ENCODE measurements at regions not wholly inside any gene's neighbourhood (a gene's known extent, or its start where the extent isn't known, plus 50 kb on each side); places are given as distances from the start of the nearest gene placed in this dataset.

DNA sequence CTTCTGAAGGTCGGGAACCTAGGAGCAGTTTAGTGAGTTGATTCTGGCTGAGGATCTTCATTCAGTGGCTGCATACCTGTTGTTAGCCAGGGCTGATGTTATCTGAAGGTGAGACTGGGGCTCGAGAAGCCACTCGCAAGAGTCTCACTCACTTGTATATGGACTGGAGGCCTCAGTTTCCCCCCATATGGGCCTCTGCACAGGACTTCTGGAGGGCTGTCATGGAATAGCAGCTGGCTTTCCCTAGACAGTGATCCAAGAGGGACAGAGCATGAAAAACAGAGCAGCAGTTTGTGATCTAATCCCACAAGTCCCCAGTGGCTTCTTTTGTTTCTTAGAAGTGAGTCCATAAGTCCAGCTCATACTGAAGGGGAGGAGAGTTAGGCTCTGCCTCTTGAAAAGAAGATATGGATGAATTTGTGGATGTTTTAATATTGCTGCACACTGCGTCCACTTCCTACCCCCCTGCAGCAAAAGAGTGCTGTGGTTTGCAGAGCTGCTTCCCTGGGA, 623.4 kb downstream of the CDH26 start:
- no peak for DNase-seq (ENCODE audit: low spot score)

DNA sequence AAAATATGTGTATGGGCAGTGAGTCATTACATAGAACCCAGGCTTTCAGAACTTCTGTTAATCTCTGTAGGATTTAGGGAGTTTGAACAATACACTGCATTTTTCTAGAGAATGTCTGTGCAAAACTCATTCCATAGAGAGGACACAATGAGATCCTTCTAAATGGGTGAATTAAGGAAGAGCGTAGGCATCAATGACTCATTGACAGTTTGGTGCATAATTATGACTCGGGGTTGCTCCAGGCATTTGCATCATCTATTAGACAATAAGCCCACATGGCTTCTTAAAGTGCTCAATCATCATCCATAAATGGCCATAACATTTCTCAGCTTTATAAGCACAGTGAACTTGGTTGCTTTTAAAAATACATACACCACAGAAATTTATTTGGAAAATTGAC, 625.5 kb downstream of the CDH26 start:
- no peak for DNase-seq (ENCODE audit: low spot score)

DNA sequence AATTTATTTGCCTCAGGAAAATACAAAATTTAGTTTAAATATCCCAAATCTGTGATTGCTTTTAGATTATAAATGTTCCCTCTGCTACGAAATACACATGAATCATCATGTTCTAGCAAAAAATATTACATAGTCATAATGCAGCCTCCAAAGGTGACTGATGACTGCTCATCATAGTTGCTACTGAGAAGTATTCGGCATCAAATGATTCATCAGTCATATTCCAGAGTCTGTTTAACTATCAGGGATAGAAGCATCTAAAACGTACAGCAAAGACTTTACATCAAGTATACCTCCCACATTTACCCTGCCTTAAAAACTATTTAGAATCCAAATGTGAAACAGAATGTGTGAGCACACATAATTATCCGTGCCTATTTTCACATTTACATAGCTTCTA, 626.0 kb downstream of the CDH26 start:
- no peak for DNase-seq (ENCODE audit: low spot score)

DNA sequence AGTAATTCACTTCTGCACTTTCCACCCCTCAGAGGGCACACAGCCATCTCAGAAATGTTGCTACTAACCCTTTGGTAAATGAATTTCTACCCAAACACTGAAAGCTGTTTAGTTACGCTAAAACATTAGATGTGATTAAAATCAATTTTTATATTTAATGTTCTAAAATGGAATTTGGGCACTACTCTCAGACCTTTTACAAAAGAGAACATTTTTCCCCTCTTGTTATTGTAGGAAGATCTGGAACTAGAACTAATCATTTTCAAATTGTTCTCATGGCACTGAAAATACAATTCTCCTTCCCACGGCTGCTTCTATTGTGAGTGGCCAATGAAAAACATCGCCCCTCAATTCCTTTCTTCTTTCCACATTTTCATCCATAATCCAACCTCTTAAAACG, 627.4 kb downstream of the CDH26 start:
- DNase-seq (ENCODE audit: low spot score) = no peak

DNA sequence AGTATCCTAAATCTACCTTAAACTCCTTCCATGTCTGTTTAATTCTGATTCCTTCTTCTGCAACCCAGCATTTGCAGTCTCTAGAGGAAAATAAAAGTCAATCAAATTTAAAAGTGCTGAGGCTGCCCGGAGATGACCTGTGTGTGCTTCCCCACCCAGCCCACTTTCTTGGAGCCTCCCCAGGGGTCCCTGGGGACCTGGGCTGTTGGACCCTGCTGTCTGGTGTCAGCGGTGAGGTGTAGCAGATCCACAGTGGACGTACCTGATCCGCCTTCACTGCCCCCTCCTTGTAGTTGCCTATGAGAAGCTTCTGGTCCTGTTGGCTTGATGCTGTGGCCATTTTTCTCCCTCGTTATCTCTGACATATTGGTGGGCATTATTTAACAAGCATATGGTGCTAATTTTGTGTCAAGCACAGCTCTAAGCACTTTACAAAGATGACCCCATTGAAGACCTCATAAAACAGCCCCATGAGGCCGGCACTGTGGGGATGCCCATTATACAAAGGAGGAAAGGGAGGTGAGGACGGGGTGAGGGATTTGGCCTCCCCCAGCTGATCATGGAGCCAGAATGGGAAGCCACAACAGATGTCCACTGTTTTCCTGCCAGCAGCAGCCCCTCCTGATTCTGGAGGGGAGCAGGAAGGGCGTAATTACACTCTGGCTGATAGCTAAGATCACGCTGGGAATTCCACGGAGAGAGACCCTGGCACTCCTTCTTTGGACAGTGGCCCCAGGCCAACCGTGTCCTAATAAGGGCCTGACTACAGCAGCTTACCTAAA, 628.2 kb downstream of the CDH26 start:
- no peak for DNase-seq (ENCODE audit: low spot score)

DNA sequence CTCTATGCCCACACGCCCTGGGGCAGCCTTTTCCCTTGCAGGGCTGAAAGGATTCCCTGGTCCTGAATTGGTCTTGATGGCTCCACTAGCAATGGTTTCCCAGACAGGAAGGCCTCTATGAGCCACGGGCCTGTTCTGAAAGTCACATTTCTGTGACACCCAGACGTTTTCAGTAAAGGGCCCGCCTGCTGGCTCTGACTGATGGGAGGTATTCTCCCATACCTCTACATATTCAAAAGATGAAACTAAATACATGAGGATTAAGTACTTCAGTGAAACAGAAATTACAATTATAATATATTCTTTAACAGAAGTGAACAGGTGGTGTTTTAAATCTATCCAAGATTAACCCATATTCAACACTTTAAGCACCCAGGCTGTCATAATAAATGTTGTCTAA, 629.8 kb downstream of the CDH26 start:
- no peak for DNase-seq (ENCODE audit: low spot score)

DNA sequence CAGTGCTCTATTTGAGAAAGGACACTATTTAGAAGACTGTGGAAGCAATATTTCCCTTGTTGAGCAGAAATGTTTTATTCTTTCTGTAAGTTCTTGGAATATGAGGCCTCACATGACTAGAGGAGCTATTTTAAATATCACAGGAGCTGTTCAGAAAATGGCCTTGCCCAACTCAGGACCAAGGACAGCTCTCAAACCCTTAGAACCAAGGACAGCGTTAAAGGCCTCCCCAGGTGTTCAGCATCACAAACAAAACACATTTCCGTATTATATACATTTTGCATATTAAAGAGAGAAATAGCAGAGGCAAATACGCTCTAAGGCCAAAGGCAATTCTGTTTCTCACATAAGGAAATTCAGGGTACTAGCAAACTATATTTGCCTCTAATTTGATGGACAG, 631.4 kb downstream of the CDH26 start:
- DNase-seq (ENCODE audit: low spot score) = no peak

DNA sequence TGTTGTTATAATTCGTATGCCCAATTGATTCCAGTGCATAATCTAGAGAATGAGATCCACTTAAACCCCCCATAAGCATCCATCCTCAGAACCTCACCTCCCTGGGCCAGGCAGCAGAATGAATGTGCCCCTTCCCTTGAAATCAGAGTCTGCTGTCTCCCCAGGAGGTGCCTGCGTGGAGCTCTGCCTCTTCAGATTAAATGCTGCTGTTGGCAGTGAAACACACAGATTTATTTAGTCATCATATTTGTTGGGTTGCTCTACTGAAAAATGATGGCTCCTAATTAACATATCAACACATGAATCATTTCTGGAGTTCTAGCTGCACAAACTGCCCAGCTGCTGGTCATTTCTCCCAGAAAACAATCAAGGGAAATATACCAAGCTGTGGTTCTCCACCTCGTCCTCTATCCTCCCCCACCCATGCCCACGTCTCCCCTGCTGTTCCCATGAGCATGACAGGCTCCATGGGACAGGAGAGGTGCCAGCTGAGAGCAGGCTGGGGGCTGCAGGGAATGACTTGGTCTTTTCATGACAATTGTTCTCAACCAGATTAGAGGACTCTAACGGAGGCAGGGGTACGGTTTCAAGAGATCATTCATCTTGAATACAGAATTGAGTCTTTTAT, 633.1 kb downstream of the CDH26 start:
- DNase-seq (ENCODE audit: low spot score) = no peak

DNA sequence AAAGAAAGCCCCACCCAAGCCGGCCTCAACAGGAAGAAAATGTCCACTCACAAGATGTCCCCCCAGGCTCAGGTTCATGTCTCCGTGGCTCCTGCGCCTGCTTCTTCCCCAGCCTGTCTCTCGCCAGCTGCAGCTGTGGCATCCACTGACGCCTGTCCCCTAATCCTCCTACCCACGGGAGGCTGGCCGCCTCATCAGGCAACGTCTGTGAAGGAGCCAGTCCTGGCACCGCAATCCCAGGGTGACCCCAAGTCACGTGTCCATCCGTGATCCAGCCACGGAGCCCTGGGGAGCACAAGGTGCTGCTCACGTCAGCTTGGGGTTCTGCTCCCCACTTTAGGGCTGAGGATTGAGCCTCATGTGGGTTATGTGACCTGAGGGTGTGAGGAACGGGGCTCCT, 640.3 kb downstream of the CDH26 start:
- DNase-seq (ENCODE audit: low spot score) = no peak

DNA sequence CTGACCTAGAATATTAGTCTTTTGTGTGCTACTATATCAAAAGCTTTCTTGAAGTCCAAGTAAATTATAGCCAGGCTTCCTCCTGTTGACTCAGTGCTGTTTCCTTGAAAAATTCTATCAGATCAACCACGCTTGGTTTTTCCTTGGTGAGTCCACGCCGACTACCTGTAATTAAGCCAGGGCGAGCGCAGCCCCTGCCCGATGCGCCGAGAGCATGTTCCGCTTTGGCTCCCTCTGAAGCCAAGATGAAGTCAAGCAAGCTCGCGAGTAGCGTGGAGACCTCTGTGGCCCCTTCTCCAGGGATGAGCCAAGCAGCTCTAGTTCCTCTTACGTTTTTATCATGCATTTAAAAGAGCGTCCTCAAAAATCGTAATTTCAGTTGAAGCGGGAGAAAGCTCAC, 641.2 kb downstream of the CDH26 start:
- DNase-seq (ENCODE audit: low spot score) = no peak

DNA sequence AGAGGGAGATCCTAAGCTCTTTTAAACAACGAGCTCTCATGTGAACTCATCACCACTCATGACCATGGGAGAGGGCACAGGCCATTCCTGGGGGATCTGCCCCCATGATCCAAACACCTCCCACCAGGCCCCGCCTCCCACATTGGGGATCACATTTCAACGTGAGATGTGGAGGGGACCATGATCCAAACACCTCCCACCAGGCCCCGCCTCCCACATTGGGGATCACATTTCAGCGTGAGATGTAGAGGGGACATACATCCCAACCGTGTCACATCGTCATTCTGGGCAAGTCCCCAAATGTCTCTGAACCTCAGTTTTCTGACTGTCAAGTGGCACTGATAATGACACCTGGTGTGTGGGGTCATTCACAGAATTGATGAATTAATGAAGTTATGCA, 641.8 kb downstream of the CDH26 start:
- no peak for DNase-seq (ENCODE audit: low spot score)

DNA sequence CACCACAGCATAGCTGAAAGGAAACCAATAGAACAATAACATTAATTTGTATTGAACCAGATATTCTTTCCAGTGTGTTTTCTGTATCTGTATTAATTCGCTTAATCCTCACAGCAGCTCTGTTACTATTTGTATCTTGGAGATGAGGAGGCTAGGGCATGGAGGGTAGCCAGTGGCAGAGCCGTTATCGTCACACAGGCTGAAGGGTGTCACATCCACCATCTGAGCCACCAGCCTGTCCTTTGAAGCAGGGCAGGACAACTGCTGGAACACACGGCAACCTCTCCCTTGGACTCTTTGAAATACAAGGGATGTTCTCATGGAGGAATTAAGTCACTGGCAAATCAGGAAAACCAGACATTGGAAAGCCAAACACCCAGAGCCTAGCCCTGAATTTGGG, 628.0 kb upstream of the CDH4 start:
- no peak for DNase-seq (ENCODE audit: low spot score)

DNA sequence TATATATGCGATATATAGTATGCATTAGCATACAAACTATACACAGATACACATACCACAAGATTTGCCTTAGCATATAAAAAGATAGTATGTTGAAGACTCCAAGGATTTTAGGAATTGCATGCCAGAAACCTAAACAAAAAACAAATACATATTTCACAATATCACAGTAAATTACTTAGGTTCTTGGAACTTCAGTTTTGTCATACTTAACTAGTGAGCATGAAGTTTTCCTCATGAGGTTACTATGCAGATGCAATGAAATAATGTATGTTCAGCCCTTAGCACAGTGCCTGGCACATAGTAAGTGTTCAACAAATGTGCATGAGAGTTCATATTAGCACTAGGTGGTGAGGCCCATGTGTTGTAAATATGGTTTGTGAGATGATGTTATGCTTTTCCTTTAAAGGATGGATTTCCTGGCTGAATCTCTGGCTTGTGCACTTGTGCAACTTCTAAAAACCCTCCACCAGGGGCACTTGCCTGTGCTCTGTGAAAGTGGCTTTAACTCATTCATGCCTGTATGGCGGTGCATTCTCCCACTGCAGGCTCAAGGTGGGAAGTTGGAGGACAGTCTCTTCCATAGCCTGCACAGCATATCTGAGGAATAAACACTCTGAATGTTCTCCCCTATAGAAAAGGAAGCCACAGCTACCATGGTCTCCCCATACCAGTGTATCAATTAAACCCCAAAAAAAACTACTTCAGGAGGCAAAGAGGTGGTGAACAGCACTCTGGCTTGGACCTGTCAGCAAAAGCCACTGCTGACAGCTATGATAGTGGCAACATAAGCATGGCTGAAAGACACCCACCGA, 624.1 kb upstream of the CDH4 start:
- no peak for DNase-seq (ENCODE audit: low spot score)

DNA sequence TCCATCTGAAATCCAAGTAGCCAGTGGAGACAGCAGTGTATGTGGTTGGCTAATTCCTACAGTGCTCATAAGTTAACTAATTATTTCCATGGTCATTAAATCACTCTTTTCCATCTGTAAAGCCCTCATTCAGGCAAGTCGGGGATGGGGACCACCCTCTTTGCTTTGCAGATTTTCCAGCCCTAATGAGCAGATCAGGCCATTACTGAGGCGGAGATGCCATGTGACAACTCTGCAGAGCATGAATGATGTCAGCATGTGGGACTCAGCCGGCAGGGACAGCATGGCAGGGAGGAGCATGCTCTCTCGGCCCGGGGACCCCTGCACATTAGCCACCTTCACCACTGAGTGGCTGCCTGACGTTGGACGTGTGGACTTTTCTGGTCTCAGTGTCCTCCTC, 623.3 kb upstream of the CDH4 start:
- DNase-seq (ENCODE audit: low spot score) = no peak

DNA sequence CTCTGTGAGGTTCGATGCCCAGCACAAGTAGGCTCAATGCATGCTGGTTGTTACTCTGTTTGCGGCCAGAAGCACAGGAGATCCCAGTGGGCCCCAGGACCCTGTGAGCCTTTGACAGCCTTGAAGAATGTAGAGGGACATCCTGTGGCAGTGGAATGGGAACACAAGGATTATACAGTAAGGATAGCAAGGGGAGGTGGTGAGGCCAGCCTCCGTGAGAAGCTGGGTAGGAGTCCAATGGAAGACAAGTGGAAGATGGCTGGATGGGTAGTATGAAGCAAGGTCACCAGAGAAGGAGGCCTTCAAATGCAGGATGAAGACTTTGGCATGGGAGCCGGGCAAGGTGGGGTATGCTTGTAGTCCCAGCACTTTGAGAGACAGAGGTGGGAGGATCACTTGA, 622.9 kb upstream of the CDH4 start:
- no peak for DNase-seq (ENCODE audit: low spot score)

DNA sequence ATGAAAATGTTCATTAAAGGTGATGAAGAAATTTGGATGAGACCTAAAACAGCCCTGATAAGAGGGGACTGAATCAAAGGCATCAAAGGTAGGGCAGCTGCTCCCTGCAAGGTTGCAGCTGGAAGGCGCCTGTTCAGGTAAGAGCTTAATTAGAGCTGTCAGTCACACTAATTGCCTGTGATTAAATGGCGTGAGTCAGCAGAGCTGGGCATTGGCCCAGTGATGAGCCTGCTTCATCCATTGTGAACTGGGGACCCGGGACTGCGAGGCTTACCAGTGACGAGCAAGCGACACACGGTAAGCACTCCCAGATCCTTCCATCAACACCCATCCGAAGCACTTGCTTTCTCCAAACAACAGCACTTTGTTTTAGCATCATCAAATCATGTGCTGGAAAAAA, 621.5 kb upstream of the CDH4 start:
- no peak for DNase-seq (ENCODE audit: low spot score)

DNA sequence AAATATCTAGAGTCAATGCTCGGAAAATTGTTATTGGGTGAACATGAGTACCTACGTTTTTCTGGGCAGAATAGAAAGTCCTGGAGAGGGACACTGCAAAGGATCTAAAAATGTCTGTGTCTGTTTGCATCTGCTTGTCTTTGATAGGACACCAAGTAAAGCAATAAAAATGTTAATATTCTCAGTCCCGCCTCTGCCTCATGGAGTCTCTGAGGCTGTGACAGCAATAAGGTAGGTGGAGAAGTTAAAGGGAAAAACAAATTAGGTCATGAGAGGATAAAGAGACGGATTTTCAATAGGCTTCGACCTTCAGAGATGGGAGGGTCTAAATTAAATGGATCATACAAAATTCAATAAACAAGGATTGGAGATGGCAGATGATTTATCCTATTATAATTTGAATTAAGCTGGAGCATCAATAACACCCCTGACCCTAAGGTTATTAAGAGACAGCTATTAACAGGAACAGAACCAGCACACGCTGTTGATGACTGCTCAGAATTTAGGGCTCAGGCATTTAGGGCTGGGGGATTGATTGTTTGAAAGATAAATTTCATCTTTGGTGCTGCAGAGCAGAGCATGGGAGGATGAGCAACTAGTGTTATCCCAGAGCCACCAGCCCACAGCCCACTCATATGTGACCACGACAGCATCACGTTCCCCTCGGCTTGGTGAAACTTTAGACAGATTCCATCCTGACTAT, 620.3 kb upstream of the CDH4 start:
- no peak for DNase-seq (ENCODE audit: low spot score)

DNA sequence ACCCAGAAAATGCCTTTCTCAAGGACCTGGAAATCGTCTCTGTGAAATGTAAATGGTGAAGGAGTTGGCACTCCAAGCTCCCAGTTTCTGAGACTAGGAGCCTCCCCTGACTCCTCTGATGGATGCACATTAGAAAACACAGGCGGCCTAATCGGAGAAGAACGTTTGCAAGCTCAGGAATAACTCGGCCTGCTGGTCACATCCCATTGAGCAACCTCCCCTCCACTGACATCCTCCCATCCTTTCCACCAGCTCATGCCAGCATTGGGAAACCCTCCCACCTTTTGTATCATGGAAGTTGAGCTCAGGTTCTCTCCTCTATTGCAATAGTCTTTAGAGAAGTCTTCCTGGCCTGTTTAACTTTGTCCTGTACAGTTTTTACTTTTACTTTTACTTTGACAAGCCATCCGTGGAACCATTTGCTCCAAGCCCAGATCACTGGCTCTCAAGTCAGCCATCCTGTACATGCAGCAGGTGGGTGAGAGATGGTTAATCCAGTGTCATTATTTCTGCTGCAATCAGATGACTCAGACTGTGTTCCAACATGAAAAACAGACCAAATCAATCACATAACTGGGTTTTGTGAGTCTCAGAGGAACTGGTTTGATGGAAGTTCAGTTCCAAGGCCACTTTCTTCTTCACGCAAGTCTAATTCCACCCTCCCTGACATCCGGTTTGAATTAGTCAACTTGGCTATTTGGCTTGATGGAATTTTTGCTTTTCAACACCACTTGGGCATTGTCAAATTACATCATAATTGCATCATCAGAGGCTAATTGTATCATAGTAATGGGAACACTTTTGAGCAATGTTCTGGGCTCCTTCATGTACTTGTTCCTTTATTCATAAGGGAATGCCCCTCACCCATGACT, 619.4 kb upstream of the CDH4 start:
- DNase-seq (ENCODE audit: low spot score) = no peak

DNA sequence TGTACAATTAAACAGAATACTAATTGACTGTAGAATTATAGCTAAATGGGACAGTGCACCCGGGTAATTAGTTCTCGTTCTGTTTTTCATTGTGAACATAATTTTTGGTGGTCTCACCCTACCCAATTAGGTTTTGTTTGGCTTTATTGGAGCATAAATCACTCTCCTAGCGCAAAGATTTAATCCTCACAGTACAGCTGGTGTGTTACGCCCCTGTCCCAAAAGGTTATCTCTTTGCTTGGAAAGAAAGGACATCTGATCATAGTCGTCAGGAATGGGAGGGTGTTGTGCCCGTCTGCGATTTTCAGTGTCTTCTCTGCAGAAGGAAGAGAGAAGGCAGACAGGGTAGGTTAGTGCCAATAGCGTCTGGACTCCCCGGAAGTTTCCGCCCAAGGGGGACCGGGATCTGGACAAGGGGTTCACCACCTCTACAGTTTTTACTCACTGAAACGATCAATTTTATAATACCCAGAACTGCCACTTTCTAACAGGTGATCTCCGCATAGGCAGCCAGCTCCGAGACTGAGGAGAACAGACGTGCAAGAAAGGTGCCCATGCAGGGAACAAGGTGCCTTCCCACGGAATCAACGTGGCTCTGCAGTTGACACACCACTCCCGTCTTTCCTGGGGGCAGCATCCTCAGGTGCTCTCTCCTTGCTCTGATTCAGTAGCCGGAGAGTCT, 617.4 kb upstream of the CDH4 start:
- DNase-seq (ENCODE audit: low spot score) = no peak

DNA sequence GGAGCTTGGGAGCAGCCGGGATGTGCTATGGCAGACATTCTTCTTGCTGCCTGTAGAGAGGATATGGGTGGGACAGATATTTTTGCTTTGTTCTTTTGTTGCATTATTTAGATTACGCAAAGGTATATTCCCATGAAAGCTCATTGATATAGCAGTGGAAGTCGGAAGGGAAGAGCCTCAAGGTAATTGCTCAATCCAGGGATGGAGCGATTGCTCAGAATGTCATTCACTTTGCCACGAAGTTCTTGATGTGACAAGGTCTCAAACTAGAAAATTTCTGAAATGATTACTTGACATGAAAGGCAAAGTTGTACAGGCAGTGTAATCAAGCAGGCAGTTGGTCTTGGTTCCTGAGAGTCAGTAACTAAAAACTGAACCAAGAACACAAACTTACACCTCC, 615.6 kb upstream of the CDH4 start:
- no peak for DNase-seq (ENCODE audit: low spot score)

DNA sequence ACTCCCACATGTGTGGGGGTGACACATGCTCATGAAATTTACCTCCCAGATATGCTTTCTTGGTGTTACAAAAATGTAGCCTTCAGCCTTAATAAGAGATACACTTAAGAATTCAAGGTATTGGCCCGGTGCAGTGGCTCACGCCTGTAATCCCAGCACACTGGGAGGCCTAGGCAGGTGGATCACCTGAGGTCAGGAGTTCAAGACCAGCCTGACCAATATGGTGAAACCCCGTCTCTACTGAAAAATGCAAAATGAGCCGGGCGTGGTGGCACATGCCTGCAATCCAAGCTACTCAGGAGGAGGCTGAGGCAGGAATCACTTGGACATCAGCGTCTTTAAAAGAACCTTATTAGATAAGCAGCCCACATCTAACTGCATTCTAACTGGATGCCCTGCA, 614.3 kb upstream of the CDH4 start:
- DNase-seq (ENCODE audit: low spot score) = no peak
